HepG2 (cell line): ENCODE measurements at regions not wholly inside any gene's neighbourhood (a gene's known extent, or its start where the extent isn't known, plus 50 kb on each side); places are given as distances from the start of the nearest gene placed in this dataset.
A peak's percentile ranks its signal among the peaks of the same experiment; 100 is the strongest.

Source experiments
- HOMEZ ChIP-seq: IDR thresholded peaks from 2 replicates; pipeline ENCODE4 v1.6.1; 2016; ENCODE audit warnings: low read depth
- KDM1A ChIP-seq: IDR thresholded peaks from 2 replicates; pipeline ENCODE4 v1.6.1; 2016; ENCODE audit warnings: missing compliant biosample characterization
- MIER2 ChIP-seq: IDR thresholded peaks from 2 replicates; pipeline ENCODE4 v1.6.1; 2016; ENCODE audit warnings: missing biosample characterization, missing genetic modification reagents
- SIN3B ChIP-seq: fragments of 150-350 bp; IDR thresholded peaks from 2 replicates; pipeline ENCODE4 v1.6.1; 2014; ENCODE audit warnings: low read length
- SP1 ChIP-seq, 2 experiments: fragments of 450-650 bp in 1 of 2; sonication (generic) in 1 of 2; formaldehyde crosslinking in 1 of 2; IDR thresholded peaks; 2 replicates each; pipeline versions ENCODE4 v1.4.0 to v1.6.1; 2016 to 2020; ENCODE audit warnings: missing genetic modification reagents in 1 of 2
- THYN1 ChIP-seq: sonication (generic); formaldehyde crosslinking; IDR thresholded peaks from 2 replicates; pipeline ENCODE4 v1.8.1; 2023; ENCODE audit warnings: low read depth, mild to moderate bottlenecking, moderate library complexity, missing genetic modification reagents, borderline replicate concordance
- ZBTB7B ChIP-seq: sonication (generic); formaldehyde crosslinking; IDR thresholded peaks from 2 replicates; pipeline ENCODE4 v1.4.0; 2020; ENCODE audit warnings: missing genetic modification reagents
- ZIK1 ChIP-seq: sonication (generic); formaldehyde crosslinking; IDR thresholded peaks from 2 replicates; pipeline ENCODE4 v1.5.0; 2020; ENCODE audit warnings: mild to moderate bottlenecking, low read depth, missing genetic modification reagents, borderline replicate concordance
- ZNF20 ChIP-seq: sonication (generic); formaldehyde crosslinking; IDR thresholded peaks from 2 replicates; pipeline ENCODE4 v1.4.0; 2020; ENCODE audit warnings: mild to moderate bottlenecking, moderate library complexity, missing genetic modification reagents
- ZNF34 ChIP-seq: sonication (generic); formaldehyde crosslinking; IDR thresholded peaks from 2 replicates; pipeline ENCODE4 v1.4.0; 2020; ENCODE audit warnings: mild to moderate bottlenecking, missing genetic modification reagents, borderline replicate concordance
- ZNF430 ChIP-seq: sonication (generic); formaldehyde crosslinking; IDR thresholded peaks from 2 replicates; pipeline ENCODE4 v1.9.0; 2021; ENCODE audit warnings: mild to moderate bottlenecking, missing genetic modification reagents
- ZNF451 ChIP-seq: sonication (generic); formaldehyde crosslinking; IDR thresholded peaks from 2 replicates; pipeline ENCODE4 v1.5.0; 2020; ENCODE audit warnings: mild to moderate bottlenecking, missing genetic modification reagents
- ZNF496 ChIP-seq: sonication (generic); formaldehyde crosslinking; IDR thresholded peaks from 2 replicates; pipeline ENCODE4 v1.8.1; 2023; ENCODE audit warnings: mild to moderate bottlenecking, moderate library complexity, missing genetic modification reagents; ENCODE audit not compliant: insufficient replicate concordance
- ZNF510 ChIP-seq: sonication (generic); formaldehyde crosslinking; IDR thresholded peaks from 2 replicates; pipeline ENCODE4 v1.4.0; 2020; ENCODE audit warnings: low read depth, mild to moderate bottlenecking, missing genetic modification reagents
- ZNF550 ChIP-seq: sonication (generic); formaldehyde crosslinking; IDR thresholded peaks from 2 replicates; pipeline ENCODE4 v1.4.0; 2020; ENCODE audit warnings: mild to moderate bottlenecking, missing genetic modification reagents, borderline replicate concordance
- ZNF564 ChIP-seq: sonication (generic); formaldehyde crosslinking; IDR thresholded peaks from 2 replicates; pipeline ENCODE4 v1.8.1; 2023; ENCODE audit warnings: mild to moderate bottlenecking, missing genetic modification reagents
- ZNF616 ChIP-seq: sonication (generic); formaldehyde crosslinking; IDR thresholded peaks from 2 replicates; pipeline ENCODE4 v1.5.0; 2020; ENCODE audit warnings: low read depth, mild to moderate bottlenecking, missing genetic modification reagents
- ZNF784 ChIP-seq: sonication (generic); formaldehyde crosslinking; IDR thresholded peaks from 2 replicates; pipeline ENCODE4 v1.5.1; 2020; ENCODE audit warnings: missing genetic modification reagents, mild to moderate bottlenecking, borderline replicate concordance
- ZNF841 ChIP-seq: sonication (generic); formaldehyde crosslinking; IDR thresholded peaks from 2 replicates; pipeline ENCODE4 v1.8.1; 2023; ENCODE audit warnings: missing genetic modification reagents, borderline replicate concordance
- TF ChIP-seq, protein P1 (sequence below): sonication (generic); formaldehyde crosslinking; IDR thresholded peaks from 2 replicates; pipeline ENCODE4 v1.5.1; 2020; ENCODE audit warnings: missing genetic modification reagents, mild to moderate bottlenecking, borderline replicate concordance
- TF ChIP-seq, protein P2 (sequence below): sonication (generic); formaldehyde crosslinking; IDR thresholded peaks from 2 replicates; pipeline ENCODE4 v1.5.1; 2020; ENCODE audit warnings: missing genetic modification reagents, mild to moderate bottlenecking, borderline replicate concordance
- TF ChIP-seq, protein P3 (sequence below): sonication (generic); formaldehyde crosslinking; IDR thresholded peaks from 2 replicates; pipeline ENCODE4 v1.8.0; 2022; ENCODE audit warnings: missing genetic modification reagents, mild to moderate bottlenecking, borderline replicate concordance

GRCh38 chr4:41883988-41884734, 51.1 kb upstream of the TMEM33 start (continued):
- TF ChIP-seq ZNF496 (CRISPR knock-in tag): no peak
- no peak for TF ChIP-seq ZNF510
- TF ChIP-seq, protein P1, sequence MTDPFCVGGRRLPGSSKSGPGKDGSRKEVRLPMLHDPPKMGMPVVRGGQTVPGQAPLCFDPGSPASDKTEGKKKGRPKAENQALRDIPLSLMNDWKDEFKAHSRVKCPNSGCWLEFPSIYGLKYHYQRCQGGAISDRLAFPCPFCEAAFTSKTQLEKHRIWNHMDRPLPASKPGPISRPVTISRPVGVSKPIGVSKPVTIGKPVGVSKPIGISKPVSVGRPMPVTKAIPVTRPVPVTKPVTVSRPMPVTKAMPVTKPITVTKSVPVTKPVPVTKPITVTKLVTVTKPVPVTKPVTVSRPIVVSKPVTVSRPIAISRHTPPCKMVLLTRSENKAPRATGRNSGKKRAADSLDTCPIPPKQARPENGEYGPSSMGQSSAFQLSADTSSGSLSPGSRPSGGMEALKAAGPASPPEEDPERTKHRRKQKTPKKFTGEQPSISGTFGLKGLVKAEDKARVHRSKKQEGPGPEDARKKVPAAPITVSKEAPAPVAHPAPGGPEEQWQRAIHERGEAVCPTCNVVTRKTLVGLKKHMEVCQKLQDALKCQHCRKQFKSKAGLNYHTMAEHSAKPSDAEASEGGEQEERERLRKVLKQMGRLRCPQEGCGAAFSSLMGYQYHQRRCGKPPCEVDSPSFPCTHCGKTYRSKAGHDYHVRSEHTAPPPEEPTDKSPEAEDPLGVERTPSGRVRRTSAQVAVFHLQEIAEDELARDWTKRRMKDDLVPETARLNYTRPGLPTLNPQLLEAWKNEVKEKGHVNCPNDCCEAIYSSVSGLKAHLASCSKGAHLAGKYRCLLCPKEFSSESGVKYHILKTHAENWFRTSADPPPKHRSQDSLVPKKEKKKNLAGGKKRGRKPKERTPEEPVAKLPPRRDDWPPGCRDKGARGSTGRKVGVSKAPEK (CRISPR knock-in tag): no peak
- TF ChIP-seq ZNF841 (CRISPR knock-in tag): no peak
- TF ChIP-seq HOMEZ: peak; percentile 97; the same call in 1 of the 2 replicates
- no peak for TF ChIP-seq ZNF550
- 0 out of 2 replicates have a peak, but pooled peaks have one; percentile 43 for TF ChIP-seq ZNF430 (CRISPR knock-in tag)
- no peak for TF ChIP-seq ZNF784 (CRISPR knock-in tag)
- TF ChIP-seq ZNF34: no peak
- TF ChIP-seq ZNF451 (CRISPR knock-in tag): no peak
- TF ChIP-seq, protein P2, sequence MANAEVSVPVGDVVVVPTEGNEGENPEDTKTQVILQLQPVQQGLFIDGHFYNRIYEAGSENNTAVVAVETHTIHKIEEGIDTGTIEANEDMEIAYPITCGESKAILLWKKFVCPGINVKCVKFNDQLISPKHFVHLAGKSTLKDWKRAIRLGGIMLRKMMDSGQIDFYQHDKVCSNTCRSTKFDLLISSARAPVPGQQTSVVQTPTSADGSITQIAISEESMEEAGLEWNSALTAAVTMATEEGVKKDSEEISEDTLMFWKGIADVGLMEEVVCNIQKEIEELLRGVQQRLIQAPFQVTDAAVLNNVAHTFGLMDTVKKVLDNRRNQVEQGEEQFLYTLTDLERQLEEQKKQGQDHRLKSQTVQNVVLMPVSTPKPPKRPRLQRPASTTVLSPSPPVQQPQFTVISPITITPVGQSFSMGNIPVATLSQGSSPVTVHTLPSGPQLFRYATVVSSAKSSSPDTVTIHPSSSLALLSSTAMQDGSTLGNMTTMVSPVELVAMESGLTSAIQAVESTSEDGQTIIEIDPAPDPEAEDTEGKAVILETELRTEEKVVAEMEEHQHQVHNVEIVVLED (CRISPR knock-in tag): no peak
- no peak for TF ChIP-seq MIER2
- TF ChIP-seq, protein P3, sequence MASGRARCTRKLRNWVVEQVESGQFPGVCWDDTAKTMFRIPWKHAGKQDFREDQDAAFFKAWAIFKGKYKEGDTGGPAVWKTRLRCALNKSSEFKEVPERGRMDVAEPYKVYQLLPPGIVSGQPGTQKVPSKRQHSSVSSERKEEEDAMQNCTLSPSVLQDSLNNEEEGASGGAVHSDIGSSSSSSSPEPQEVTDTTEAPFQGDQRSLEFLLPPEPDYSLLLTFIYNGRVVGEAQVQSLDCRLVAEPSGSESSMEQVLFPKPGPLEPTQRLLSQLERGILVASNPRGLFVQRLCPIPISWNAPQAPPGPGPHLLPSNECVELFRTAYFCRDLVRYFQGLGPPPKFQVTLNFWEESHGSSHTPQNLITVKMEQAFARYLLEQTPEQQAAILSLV (CRISPR knock-in tag): no peak
- no peak for TF ChIP-seq ZNF564 (CRISPR knock-in tag)
- TF ChIP-seq SIN3B: no peak
- no peak for TF ChIP-seq KDM1A (CRISPR knock-in tag)
- no peak for TF ChIP-seq SP1 (IDR thresholded peaks at IDR 0.05)
- TF ChIP-seq SP1 (CRISPR knock-in tag; IDR thresholded peaks at IDR 0.05): no peak
- TF ChIP-seq THYN1 (CRISPR knock-in tag): no peak
- no peak for TF ChIP-seq ZNF20 (CRISPR knock-in tag)
- no peak for TF ChIP-seq ZIK1
- no peak for TF ChIP-seq ZBTB7B (CRISPR knock-in tag)
- no peak for TF ChIP-seq ZNF616 (CRISPR knock-in tag)
